Ectodermal cell (in vitro differentiated cells): ENCODE measurements at regions not wholly inside any gene's neighbourhood (a gene's known extent, or its start where the extent isn't known, plus 50 kb on each side); places are given as distances from the start of the nearest gene placed in this dataset.

Experiments
- H3K27ac ChIP-seq: 2 replicates; pipeline ENCODE4 v1.7.0; 2013; ENCODE audit warnings: mild to moderate bottlenecking, low read depth, low read length; ENCODE audit not compliant: insufficient read depth, poor library complexity, severe bottlenecking
- H3K27me3 ChIP-seq: 2 replicates; pipeline ENCODE4 v1.7.0; 2013; ENCODE audit warnings: mild to moderate bottlenecking, low read length; ENCODE audit not compliant: insufficient read depth, control insufficient read depth, poor library complexity, severe bottlenecking
- H3K36me3 ChIP-seq: one replicate; pipeline ENCODE4 v1.7.0; 2013; ENCODE audit warnings: low read length; ENCODE audit not compliant: control insufficient read depth, insufficient read depth
- H3K4me1 ChIP-seq: one replicate; pipeline ENCODE4 v1.7.0; 2013; ENCODE audit warnings: low read length; ENCODE audit not compliant: control insufficient read depth, insufficient read depth
- H3K4me3 ChIP-seq: 2 replicates; pipeline ENCODE4 v1.7.0; 2013; ENCODE audit warnings: low read depth, low read length, control low read depth; ENCODE audit not compliant: insufficient read depth
- H3K9me3 ChIP-seq: 2 replicates; pipeline ENCODE4 v1.7.0; 2013; ENCODE audit warnings: mild to moderate bottlenecking, low read length, moderate library complexity; ENCODE audit not compliant: control insufficient read depth
- WGBS, 2 experiments: methylation state at CpG; one replicate each; pipeline ENCODE4 v1.1.7; 2013; ENCODE audit warnings: missing lambda C conversion rate in 2 of 2; 5-methylcytosine and 5-hydroxymethylcytosine counted together

GRCh38 chr10:57222603-57223002 lies 861.5 kb upstream of the ZWINT start:
- Histone ChIP-seq H3K9me3 (no peaks in the 10 kb centered on the region), H3K27ac (peak overlapping the region; percentile 64), H3K4me1 (peaks cover 2% of the 10 kb centered on the region), H3K36me3 (no peaks in the 10 kb centered on the region), H3K27me3 (no peaks in the 10 kb centered on the region), H3K4me3 (no peak overlapping the region)
- 3 to 4% methylated on average over 2 of the region's 2 CpGs for WGBS, 2 experiments

- WGBS, 2 experiments: 4 to 6% methylated on average over 3 of the region's 3 CpGs
- Histone ChIP-seq H3K27me3 (no peaks in the 10 kb centered on the region), H3K4me3 (no peak overlapping the region), H3K9me3 (no peaks in the 10 kb centered on the region), H3K4me1 (peaks cover 2% of the 10 kb centered on the region), H3K27ac (peak overlapping the region; percentile 64), H3K36me3 (no peaks in the 10 kb centered on the region)
These were observed 861.1 kb upstream of the ZWINT start for GRCh38 chr10:57222129-57222528.

- H3K36me3 ChIP-seq: no peaks in the 10 kb centered on the region
- no peak overlapping the region for H3K4me3 ChIP-seq
- H3K9me3 ChIP-seq: no peaks in the 10 kb centered on the region
- WGBS, 2 experiments: 1 to 3% methylated on average over 3 of the region's 3 CpGs
- peaks cover 2% of the 10 kb centered on the region for H3K4me1 ChIP-seq
- no peaks in the 10 kb centered on the region for H3K27me3 ChIP-seq
- no peak overlapping the region for H3K27ac ChIP-seq
These were observed 860.6 kb upstream of the ZWINT start for GRCh38 chr10:57221674-57222073.

GRCh38 chr10:57218382-57218781 lies 857.3 kb upstream of the ZWINT start:
- no peak overlapping the region for H3K4me3 ChIP-seq
- no peak overlapping the region for H3K27ac ChIP-seq

GRCh38 chr10:57202356-57202755 lies 841.3 kb upstream of the ZWINT start:
- Histone ChIP-seq H3K9me3 (no peaks in the 10 kb centered on the region), H3K27ac (no peak overlapping the region), H3K4me3 (no peak overlapping the region), H3K4me1 (no peaks in the 10 kb centered on the region), H3K27me3 (no peaks in the 10 kb centered on the region), H3K36me3 (no peaks in the 10 kb centered on the region)
- WGBS, 2 experiments: 100% methylated on average over 1 of the region's 1 CpG

More at GRCh38 chr10:57218382-57218781, 857.3 kb upstream of the ZWINT start:
- H3K27me3 ChIP-seq: no peaks in the 10 kb centered on the region
- peaks cover 2% of the 10 kb centered on the region for H3K4me1 ChIP-seq
- no peaks in the 10 kb centered on the region for H3K9me3 ChIP-seq
- no peaks in the 10 kb centered on the region for H3K36me3 ChIP-seq

- Histone ChIP-seq H3K4me3 (no peak overlapping the region), H3K4me1 (no peaks in the 10 kb centered on the region), H3K27me3 (no peaks in the 10 kb centered on the region), H3K36me3 (no peaks in the 10 kb centered on the region), H3K9me3 (no peaks in the 10 kb centered on the region), H3K27ac (no peak overlapping the region)
- WGBS, 2 experiments: 80 to 100% methylated on average over 1 of the region's 1 CpG
These were observed 827.8 kb upstream of the ZWINT start for GRCh38 chr10:57188846-57189245.

- no peaks in the 10 kb centered on the region for H3K9me3 ChIP-seq
- 94 to 100% methylated on average over 1 of the region's 1 CpG for WGBS, 2 experiments
These were observed 825.1 kb upstream of the ZWINT start for GRCh38 chr10:57186201-57186600.

GRCh38 chr10:57169597-57169996 lies 808.5 kb upstream of the ZWINT start:
- WGBS, 2 experiments: 0% methylated on average over 1 of the region's 1 CpG
- Histone ChIP-seq H3K4me3 (no peak overlapping the region), H3K9me3 (no peaks in the 10 kb centered on the region), H3K4me1 (no peaks in the 10 kb centered on the region), H3K27me3 (no peaks in the 10 kb centered on the region), H3K27ac (no peak overlapping the region), H3K36me3 (no peaks in the 10 kb centered on the region)

More at GRCh38 chr10:57186201-57186600, 825.1 kb upstream of the ZWINT start:
- Histone ChIP-seq H3K4me1 (no peaks in the 10 kb centered on the region), H3K4me3 (no peak overlapping the region), H3K27me3 (no peaks in the 10 kb centered on the region), H3K27ac (no peak overlapping the region), H3K36me3 (no peaks in the 10 kb centered on the region)

GRCh38 chr10:57168611-57169240 lies 807.7 kb upstream of the ZWINT start:
- H3K9me3 ChIP-seq: no peaks in the 10 kb centered on the region
- no peaks in the 10 kb centered on the region for H3K36me3 ChIP-seq
- no peak overlapping the region for H3K27ac ChIP-seq
- WGBS, 2 experiments: 84 to 86% methylated on average over 3 to 4 of the region's 4 CpGs
- H3K4me3 ChIP-seq: no peak overlapping the region
- no peaks in the 10 kb centered on the region for H3K4me1 ChIP-seq
- H3K27me3 ChIP-seq: no peaks in the 10 kb centered on the region

GRCh38 chr10:57165671-57166070 lies 804.6 kb upstream of the ZWINT start:
- Histone ChIP-seq H3K9me3 (no peaks in the 10 kb centered on the region), H3K4me3 (no peak overlapping the region), H3K27ac (no peak overlapping the region), H3K4me1 (no peaks in the 10 kb centered on the region), H3K27me3 (no peaks in the 10 kb centered on the region), H3K36me3 (no peaks in the 10 kb centered on the region)
- 92 to 95% methylated on average over 2 of the region's 2 CpGs for WGBS, 2 experiments

GRCh38 chr10:57162231-57162630 lies 801.2 kb upstream of the ZWINT start:
- no peak overlapping the region for H3K27ac ChIP-seq
- WGBS, 2 experiments: 93 to 96% methylated on average over 4 of the region's 4 CpGs

More at GRCh38 chr10:57162231-57162630, 801.2 kb upstream of the ZWINT start:
- Histone ChIP-seq H3K4me1 (no peaks in the 10 kb centered on the region), H3K27me3 (no peaks in the 10 kb centered on the region), H3K36me3 (no peaks in the 10 kb centered on the region), H3K4me3 (no peak overlapping the region), H3K9me3 (no peaks in the 10 kb centered on the region)
